ENCODE measurements at regions not wholly inside any gene's neighbourhood (a gene's known extent, or its start where the extent isn't known, plus 50 kb on each side); places are given as distances from the start of the nearest gene placed in this dataset.
"Not testable (repeated sequence)": the region's sequence is repeated elsewhere in the genome, so short reads cannot be mapped to it uniquely, and the experiment has no call there.

DNA sequence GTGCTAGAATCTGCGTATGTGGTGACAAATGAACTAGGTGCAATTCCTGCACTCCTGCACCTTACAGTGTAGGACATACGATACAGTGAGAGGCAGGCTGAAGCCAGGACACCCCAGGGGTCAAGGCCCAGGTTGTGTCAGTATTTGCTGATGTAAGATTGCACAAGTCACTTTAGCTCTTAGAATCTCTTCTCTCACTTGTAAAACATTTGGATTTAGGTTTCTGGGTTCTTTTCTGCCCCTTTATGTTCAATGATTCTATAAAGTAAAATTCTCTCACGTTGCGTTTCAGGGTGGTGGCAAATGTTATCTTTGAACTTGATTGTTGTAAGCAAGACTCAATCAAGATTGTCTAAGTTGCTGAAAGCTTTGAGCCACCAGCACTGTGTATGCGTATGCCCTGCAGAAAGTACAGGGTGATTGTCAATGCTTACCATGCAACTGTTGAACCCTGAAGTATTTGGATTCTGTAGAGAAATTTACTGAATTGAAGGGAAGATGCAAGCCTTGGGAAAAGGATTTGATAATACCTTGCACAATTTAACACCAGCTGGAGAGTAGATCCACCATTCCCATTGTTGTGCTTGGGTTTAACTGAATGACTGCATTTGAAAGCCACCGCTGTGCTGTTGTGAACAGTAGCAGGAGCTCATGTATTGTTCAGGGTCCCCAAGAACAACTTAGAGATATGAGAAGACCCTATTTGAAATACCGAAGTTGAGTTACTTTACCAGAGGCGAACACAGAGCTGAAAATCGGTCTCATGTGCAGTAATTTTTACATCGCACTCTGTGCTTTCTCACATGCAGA lies 106.1 kb upstream of the CITED2 start:
- DNase-seq = no peak

DNA sequence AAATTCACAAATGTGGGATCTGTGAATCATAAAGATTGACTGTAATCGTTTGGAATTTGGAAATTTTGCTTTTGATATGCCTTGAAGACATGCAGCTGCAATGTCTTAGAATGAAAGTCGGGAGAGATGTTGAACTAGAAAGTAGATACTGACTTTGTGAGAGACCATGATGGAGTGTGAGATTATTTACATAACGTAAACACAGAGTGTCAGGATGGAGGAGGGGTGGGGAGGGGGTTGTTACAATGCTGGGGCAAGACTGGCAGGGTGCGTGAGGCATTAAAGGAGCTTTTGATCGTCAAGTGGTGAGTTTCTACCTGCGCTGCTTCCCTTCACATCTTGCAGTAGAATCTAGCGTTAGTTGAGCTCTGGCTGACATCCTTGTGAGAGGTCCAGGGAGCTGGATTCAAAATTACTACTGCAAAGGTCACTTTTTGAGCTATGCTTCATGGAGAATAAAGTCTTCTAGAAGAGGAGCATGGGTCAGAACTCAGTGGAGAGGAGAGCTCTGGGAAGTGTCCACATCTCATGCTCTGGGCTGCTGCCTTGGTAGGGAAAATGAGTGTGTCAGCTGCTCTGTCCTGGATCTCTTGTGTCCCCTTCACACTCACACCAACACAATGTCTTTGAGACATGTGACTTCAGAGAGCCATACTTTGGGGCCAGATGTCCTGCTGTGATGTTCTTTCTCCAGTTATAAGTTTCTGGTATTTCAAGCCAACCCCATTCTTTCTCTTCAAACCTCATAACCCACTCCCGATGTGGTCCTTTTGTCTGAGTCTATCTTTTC lies 105.2 kb upstream of the CITED2 start:
- no peak for DNase-seq

DNA sequence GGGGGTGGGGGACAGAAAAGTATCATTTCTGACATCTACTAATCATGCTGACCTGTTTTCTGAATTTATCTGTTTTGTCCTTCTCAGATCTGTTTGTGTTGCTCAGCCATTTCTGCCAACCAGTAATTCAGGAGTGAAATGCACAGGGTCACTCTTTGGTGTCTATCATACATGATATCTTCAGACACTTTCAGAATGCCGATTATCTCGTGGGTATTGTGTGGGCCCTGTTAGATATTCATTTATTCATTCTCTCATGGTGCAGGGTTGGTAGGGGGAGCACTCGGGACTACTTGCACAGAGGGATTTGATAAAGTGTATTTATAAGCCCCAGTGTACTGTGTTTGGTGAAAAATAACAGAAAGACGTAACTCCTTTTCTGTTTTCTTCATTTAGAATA lies 101.2 kb upstream of the CITED2 start:
- DNase-seq = no peak

DNA sequence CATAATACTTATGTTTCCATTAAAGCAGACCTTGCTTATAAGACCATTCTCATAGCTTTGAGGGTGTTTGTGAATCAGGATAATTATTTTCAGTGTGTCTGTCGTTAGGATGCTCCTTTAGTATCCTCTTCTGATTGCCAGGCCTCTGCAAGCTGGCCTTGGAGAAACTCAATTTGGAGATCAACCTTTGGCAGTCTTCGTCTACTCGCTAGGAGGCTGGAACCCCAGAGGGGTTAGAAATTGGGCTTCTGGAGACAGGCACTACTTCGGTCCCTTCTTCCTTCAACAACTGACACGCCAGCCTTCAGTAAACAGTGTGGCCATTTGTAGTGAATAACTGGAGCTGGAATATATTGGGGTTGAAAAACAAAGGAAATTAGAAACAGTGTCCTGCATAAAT lies 100.8 kb upstream of the CITED2 start:
- no peak for DNase-seq

DNA sequence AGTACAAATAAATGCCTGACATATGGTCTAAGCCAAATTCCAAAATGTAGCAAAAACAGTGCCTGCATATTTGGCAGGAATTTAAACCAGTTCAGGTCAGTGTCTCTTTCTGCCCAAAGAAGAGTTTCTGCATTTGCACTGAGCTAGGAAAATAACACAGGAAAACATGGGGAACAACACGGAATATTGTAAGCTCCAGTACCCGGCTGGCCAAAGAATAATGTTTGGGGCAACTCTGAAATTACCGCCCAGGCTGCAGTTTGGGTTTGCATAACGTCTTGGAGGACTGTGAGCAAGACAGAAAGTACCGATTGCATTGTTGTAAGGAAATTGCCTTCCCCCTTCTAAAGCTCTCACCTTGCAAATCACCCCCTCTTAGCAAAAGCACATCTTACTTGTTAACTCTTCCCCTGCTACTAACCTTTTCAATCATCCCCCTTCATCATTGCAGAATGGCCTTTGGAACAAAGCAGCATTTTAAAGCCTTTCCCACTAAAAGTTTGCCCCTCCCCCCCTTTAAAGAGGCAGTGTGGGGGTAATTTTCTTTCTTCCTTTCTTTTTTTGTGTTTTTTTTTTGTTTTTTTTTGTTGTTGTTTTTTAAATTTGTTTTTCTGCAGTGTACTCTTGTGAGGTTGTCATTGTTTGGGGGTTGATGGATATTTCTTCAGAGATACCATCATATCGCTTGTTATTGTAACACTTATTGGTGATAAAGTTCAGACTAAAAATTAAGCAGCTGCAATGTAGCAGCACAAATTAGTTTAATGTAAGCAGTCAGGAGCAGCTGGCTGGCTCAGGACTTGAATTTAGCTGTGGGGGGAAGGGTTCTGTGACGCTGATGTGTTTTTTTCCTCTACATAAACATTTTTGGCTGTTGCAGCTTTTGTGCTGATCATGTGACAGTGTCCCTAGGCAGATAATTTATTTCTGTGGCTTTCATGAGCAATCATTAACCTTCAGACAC lies 100.0 kb upstream of the CITED2 start:
- peak; percentile 75 for DNase-seq

DNA sequence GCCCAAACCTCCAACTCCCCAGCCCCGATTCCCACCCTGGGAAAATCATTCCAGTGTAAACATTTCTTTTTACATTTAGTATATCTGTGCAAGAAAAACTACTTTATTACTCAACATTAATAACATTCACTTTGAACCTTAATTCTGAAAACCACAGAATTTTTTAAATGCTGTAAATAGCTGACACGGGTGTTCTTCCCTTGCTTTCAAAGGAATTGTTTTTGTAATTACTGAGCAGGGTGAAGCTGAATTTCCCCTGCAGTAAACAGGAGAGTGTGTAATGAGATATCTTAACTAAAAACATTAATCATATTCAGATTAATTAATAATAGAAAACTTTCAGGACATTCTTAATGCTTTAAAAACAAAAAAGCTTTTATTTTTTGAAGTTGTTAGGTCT lies 99.3 kb upstream of the CITED2 start:
- no peak for DNase-seq

DNA sequence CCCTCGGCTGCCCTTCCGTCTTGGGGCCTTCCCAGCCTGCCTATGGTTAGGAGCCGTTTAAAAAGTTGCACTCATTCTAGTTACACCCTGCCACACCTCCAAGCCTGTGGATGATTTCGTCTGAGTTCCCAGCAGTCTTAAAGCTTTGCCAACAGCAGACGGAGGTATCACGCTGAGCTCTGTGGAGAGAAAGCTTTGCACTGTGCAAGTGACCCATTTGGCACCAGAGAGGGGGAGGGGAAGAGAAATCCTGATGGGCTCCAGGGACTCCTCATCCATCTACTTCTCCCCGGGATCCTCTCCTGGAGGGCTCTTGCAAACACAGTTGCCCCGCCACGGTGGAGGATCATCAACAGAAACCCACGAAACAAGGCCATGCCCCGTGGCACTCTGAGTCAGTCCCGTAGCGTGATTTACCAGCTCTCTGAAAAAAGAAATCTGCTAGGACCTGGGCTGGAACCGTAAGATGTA lies 98.8 kb upstream of the CITED2 start:
- peak; percentile 37 for DNase-seq

DNA sequence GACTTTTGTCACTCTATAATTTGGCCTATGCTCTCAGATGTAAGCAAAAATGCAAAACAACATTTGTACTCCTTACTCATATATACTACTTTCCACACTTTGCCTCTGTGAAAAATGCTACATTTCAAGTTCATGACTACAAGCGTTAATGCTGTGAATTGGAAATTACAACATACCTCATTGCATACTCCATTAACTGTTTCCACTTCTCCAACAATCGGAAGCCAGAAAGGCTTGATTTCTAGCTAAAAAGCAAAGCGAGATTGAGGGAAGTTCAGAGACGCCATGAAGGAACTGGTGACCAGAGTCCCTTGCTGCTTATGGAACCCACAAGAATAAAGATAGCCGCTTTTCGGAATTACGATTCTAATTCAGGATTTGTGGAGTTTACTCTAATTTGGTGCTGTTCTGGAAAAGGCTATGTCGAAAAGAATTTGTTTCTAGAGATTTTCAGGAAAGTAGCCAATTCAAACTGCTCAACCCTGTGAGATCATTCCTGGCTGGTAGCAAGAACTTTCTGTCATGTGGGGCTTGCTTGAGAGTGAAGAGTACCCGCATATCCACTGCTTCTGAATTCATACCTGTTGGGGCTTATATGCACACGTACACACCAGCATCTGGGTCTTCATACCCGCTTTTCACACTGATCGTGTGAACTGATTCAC lies 98.0 kb upstream of the CITED2 start:
- DNase-seq = no peak

DNA sequence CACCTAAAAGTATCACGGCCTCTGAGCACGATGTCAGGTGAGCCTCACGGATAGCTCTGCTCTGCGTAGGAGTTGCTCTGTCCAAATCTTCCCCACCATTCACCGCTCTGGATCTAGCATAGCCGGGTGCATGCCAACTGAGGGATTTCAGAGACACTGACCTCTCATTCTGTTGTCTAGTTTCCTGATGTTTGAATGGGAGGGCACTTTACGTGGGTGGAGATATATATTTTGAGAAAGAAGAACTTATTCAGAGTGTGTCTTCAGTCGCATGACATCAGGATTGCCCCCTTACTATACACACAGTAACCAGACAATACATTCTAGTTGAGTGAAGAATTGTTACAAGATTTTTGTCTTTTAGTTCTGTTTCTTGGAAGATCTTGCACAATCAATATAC lies 96.5 kb upstream of the CITED2 start:
- no peak for DNase-seq

DNA sequence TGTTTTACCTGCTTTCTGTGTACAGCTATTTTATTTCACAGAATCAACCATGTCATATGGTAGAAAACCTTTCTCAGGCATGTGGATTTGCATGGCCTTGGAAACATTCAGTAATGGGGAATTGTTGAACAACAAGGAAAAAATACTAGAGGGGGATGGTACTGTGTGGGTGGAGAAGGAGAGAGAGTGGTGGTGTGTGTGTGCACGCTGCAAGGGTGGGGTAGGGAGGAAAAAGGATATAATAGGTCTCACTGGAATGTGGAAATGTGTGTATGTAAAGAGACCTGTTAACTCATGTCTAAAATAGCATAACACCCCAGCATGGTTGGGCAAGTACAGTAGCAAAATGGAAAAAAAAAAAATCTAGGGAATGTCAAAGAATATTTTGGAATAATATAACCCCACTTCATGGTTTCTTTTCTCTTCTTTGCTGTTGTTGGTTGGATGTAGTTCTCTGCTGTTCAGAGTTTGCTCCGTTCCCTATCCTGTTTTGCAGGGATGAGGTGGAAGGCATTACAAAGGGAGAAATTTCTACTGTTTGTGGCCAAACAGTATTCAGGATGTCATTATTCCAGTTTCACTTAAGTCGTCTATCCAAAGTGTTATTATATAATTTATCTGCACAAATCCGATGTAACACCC lies 93.9 kb upstream of the CITED2 start:
- peak; percentile 8 for DNase-seq

DNA sequence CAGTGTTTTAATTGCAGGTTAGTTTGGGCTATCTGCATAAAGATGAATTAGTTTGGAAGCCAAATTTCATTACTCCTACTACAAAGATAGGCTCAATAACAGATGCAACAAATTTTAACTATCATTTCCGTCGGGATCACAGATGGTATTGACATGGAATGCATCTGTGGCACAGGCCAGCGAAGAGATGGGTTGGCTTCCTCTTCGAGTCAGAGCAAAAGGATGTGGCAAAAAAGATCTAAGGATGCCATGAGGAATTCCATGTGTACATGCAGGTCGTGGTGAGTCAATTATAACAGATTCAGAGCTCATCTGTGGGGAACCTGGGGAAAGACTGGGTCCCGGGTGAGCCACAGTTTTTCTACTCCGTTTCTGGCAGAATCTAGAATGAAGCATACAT lies 83.0 kb upstream of the CITED2 start:
- no peak for DNase-seq

DNA sequence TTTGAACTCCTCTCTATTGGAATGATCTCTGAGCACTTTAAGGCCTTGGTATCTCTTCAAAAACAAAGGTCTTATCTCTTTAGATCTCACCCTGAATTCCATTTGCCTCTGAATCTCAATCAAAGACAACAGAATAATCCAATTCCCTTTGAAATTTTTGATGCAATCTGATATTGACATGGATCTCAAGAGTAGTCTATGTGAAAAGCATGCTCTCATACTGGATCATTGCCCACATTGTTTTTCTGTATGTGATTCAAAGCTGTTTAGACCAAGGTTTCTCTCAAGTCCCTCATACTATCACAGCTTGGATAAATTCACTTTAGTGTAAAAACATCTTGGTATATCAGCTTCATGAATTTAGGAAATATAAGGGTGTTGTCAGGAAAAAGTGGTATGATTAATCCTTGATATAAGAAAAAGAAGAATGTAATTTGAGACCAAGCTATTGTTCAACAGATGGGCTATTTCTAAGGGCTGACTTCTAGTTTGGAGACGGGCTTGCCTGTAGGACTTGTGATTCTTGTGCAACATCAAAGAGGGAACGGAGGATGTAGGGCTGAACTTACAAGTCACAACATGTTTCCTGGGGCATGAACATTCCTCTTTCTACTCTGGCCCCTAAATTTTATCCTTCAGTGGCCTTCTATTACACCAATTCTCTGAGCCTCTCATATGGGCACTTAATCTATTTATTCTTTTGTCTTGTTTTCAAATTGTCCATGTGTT lies 77.9 kb upstream of the CITED2 start:
- DNase-seq = no peak

DNA sequence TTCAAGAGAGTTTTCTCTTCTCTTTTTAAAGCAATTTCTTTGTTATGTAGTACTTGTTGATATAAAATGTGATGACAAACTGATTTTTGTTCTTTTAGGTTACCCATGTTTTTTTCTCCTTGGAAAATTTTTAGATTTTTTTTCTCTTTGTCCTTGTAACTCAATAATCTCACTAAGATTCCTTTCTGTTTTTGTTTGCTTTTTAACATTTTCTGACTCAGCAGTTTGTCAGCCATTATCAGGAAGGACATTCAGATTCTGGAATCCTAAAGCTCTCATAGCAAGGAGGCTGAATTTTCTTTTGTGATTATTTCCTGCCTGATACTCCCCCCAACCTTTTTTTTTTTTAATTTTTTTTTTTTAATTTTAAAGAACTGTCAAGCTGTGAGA lies 75.2 kb upstream of the CITED2 start:
- no peak for DNase-seq

DNA sequence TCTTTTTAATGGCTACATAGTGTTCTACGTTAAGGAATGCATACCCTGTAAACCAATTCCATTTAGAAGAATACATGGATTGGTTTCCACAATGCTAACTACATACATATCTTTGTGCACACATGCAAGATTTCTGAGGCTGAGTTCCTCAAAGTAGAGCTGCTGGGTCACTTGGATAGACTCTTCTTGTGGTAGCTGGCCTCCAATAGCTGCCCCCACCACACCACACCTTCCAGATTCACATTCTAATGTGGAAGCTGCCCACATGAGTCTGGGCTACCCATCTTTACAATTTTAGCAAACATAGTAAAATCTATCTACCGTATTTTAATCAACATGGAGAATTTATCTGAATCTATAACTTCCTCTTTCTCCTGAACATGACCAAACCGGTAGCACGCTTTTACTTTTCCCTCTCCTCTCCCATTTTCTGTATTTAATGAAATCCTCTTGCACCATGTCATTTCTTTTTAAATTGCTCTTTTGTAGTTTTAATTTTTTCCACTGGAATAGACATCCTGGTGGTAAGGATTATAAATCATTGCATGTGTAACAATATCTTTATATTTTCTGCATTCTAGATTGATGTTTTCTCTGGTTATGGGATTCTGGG lies 74.7 kb upstream of the CITED2 start:
- DNase-seq = no peak

DNA sequence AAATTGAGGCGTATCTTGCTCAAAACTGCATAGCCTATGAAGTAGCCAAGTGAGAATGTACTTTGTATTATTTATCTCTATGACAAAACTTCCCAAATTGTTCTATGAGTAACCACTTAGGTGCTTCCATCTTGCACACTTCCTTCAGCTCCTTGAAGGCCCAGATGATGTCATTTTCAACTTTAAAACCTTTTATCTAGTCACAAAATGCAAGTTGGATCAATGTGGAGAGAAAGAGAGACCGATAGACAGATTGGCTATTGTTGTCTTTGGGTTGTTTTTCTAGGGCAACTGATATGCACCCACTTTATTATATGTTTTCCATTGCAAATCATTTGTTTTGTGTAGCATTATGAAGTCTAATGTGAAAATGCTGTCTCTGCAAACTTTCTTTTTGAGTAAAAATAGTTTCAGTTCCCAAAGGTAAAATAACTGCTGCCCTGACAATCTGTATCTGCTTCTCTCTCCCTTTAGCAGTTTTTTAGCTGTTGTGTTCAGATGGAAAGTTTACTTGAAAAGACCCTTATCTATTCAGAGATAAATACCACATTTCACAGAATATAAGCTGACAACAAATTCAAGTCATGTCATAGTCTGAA lies 73.7 kb upstream of the CITED2 start:
- no peak for DNase-seq

DNA sequence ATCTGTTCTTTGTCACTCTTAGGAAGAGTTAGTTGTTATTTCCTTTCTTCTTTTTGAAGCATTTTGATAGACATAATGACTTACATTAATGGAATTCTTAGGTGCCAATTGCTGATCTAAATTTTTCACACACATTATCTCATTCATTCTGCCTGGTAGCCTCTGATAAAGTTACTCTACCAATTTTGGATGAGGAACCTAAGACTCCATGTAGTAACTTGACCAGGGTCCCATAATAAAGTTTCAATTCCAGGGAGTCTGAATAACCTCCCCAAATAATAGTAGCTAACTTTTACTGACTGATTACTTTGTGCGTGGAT lies 73.2 kb upstream of the CITED2 start:
- no peak for DNase-seq

DNA sequence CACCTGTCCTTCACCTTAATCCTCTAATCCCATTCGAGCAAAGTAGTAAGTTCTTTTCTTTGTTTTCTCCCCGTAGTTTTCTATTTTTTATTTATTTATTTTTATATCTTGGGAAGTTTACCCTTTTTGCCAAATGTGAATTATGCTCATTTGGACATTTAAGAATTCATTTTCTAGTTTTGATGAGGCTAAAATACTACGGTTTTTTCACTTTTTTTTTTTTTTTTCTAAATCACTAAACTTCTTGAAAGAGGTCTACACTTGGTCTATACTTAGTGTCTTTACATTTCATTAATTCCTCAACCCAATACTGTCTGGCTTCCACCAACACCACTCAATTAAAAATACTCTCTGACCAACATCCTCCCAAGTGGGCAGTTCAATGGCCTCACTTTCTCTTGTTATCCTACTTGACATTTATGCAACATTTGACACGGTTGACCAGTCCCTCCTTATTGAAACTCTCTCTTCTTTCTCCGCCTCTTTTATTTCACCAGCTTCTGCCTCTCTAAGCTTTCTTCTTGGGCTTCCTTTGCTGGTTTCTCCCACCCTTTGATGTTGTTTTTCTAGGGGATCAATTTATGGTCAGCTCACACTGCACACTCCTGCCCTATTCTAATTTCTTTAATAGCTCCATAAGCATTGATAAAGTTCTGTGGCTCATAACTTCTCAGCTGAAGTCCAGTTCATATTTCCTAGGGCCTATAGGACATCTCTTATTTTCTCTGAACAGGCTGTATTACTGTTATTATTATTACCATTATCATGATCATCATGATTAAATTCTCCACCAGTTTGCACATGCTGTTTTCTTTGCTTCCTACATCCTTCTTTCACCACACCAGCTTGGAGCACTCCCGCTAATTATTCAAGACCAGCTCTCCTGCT lies 72.6 kb upstream of the CITED2 start:
- DNase-seq = no peak

DNA sequence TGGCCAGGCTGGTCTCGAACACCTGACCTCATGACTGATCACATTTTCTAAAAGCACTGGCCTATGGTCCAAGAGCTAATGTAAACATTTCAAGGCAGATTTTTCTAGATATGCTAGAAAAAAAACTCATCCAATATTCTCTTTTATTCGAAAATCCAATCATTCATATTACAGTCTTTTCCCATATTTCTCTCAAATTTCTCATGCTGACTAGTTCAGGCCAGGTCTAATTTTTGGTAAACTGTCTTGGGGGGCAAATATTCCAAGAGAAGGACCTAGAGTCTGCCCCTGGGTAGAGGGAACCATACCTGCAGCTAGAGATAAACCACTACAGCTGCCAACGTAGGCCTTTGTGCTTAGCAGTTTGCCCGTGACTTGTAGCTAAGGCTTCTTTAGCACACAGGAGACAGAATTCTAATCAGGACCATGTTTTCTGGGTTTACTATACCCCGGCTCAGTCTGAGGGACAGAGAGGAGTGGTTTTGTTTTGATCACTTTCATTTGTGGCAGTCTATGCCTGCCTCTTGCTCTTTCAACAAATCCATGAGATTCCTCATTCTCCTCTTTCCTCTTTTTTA lies 71.8 kb upstream of the CITED2 start:
- no peak for DNase-seq

DNA sequence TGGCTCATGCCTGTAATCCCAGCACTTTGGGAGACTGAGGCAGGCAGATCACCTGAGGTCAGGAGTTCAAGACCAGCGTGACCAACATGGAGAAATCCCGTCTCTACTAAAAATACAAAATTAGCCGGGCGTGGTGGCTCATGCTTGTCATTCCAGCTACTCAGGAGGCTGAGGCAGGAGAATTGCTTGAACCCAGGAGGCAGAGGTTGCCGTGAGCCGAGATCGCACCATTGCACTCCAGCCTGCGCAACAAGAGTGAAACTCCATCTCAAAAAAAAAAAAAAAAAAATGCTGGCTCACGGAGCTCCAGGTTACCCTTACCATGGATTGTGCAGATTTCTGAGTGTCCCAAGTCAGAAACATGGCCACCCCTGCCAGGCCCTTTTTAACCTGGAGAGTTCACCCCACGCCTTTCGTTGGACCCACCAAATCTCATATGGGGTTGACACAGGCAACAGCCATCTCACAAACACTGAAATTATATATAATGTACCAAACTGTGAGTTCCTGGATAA lies 69.9 kb upstream of the CITED2 start:
- not testable (repeated sequence) for DNase-seq
